Panc1 (cell line): ENCODE measurements at regions not wholly inside any gene's neighbourhood (a gene's known extent, or its start where the extent isn't known, plus 50 kb on each side); places are given as distances from the start of the nearest gene placed in this dataset.

Experiments
- CTCF ChIP-seq: fragments of 450-650 bp; IDR thresholded peaks from 2 replicates; pipeline ENCODE4 v1.5.1; 2017; ENCODE audit warnings: mild to moderate bottlenecking
- POLR2AphosphoS5 ChIP-seq: IDR thresholded peaks from 2 replicates; pipeline ENCODE4 v1.6.1; 2012; ENCODE audit warnings: mild to moderate bottlenecking, low read depth, low read length, moderate library complexity
- REST ChIP-seq, 2 experiments: IDR thresholded peaks; 2 replicates each; pipeline ENCODE4 v1.6.1; 2011 to 2012; ENCODE audit warnings: low read depth in 2 of 2, control low read depth in 1 of 2, low read length in 1 of 2, mild to moderate bottlenecking in 1 of 2, moderate library complexity in 1 of 2; ENCODE audit not compliant: insufficient read depth in 1 of 2
- SIN3A ChIP-seq: IDR thresholded peaks from 2 replicates; pipeline ENCODE4 v1.6.1; 2012; ENCODE audit warnings: low read depth, mild to moderate bottlenecking, low read length, moderate library complexity, borderline replicate concordance; ENCODE audit not compliant: insufficient read depth
- TCF7L2 ChIP-seq: IDR thresholded peaks from 2 replicates; pipeline ENCODE4 v1.6.1; 2011; ENCODE audit warnings: mild to moderate bottlenecking, low read depth, low read length, inconsistent platforms

- no peak for TF ChIP-seq POLR2AphosphoS5
- TF ChIP-seq CTCF: no peak
- TF ChIP-seq REST (IDR thresholded peaks at IDR 0.05; ENCODE audit: insufficient read depth in 1 of 2, low read depth in 2 of 2, low read length in 1 of 2): no peak
- no peak for TF ChIP-seq TCF7L2
- no peak for TF ChIP-seq SIN3A
These were observed 101.7 kb upstream of the SEC14L1 start for GRCh38 chr17:77038884-77039555.
